Ovary (tissue), 3 donors: ENCODE measurements at regions not wholly inside any gene's neighbourhood (a gene's known extent, or its start where the extent isn't known, plus 50 kb on each side); places are given as distances from the start of the nearest gene placed in this dataset.

Source experiments
- CTCF ChIP-seq, 3 donors: fragments of 450-650 bp in 2 of 3; fragments of 200-600 bp in 1 of 3; IDR thresholded peaks; one replicate each; pipeline versions ENCODE4 v1.5.1 to v1.8.0; 2016 to 2022; ENCODE audit warnings: antibody characterized with exemption in 3 of 3, mild to moderate bottlenecking in 1 of 3
- EP300 ChIP-seq: sonication (generic); formaldehyde crosslinking; IDR thresholded peaks from one replicate; pipeline ENCODE4 v1.6.1; 2017; ENCODE audit warnings: antibody characterized with exemption
- POLR2A ChIP-seq: fragments of 450-650 bp; IDR thresholded peaks from one replicate; pipeline ENCODE4 v1.6.1; 2017; ENCODE audit warnings: antibody characterized with exemption, mild to moderate bottlenecking, moderate library complexity
- donor health status: DM: no; HTN: no; CAD: no.

- TF ChIP-seq CTCF (IDR thresholded peaks at IDR 0.05) = no peak
- TF ChIP-seq POLR2A = no peak
- no peak for TF ChIP-seq EP300
Measured at GRCh38 chr9:12906646-12907045, 131.8 kb downstream of the LURAP1L start.
